GM12878 (cell line): ENCODE measurements at regions not wholly inside any gene's neighbourhood (a gene's known extent, or its start where the extent isn't known, plus 50 kb on each side); places are given as distances from the start of the nearest gene placed in this dataset.
A peak's percentile ranks its signal among the peaks of the same experiment; 100 is the strongest.

Source experiments
- ATAC-seq: fragments of 200-7000 bp; cut with Tn5 transposase; 3 replicates; pipeline ENCODE4 v1.9.1; 2020; ENCODE audit warnings: mild to moderate bottlenecking, moderate library complexity
- BruUV-seq: library from RNA; stranded (reverse); fragments of 400-500 nt; replicated peaks from 2 replicates; lab custom pipeline; 2021; lab: Mats Ljungman, UMichigan
- CTCF ChIA-PET: fragments of 300-600 bp; sonication (Branson Sonifier 250); formaldehyde crosslinking; extraction: SDS; loops from one replicate; lab custom pipeline; 2021; ENCODE audit warnings: inconsistent platforms; lab: Yijun Ruan, JAX
- POLR2A ChIA-PET: fragments of 350-600 bp; formaldehyde crosslinking; extraction: SDS; loops from one replicate; lab custom pipeline; 2021; ENCODE audit warnings: inconsistent platforms; lab: Charles Lee
- RAD21 ChIA-PET: fragments of 300-600 bp; sonication (Branson Sonifier 250); formaldehyde crosslinking; loops from one replicate; lab custom pipeline; 2023; ENCODE audit warnings: antibody characterized with exemption; ENCODE audit not compliant: unreplicated experiment; lab: Charles Lee
- SMC1A ChIA-PET: fragments of 300-600 bp; sonication (Branson Sonifier 250); formaldehyde crosslinking; loops from one replicate; lab custom pipeline; 2023; ENCODE audit not compliant: unreplicated experiment, uncharacterized antibody; lab: Charles Lee
- DNase-seq: peaks from one replicate; pipeline ENCODE4 v3.0.0-alpha.2; 2011; ENCODE audit warnings: low read depth, low spot score
- FAIRE-seq: peaks from 3 replicates; lab custom pipeline; 2011; peaks lifted over from hg19 to GRCh38; lab: Jason Lieb, UNC
- H2AFZ ChIP-seq: 2 replicates; pipeline ENCODE4 v1.6.0; 2011; ENCODE audit warnings: low read depth, low read length, control low read depth; ENCODE audit not compliant: control insufficient read depth
- H3K27ac ChIP-seq: 2 replicates; pipeline ENCODE4 v1.5.1; 2011; ENCODE audit warnings: control low read depth; ENCODE audit not compliant: control insufficient read depth, insufficient read depth
- H3K27me3 ChIP-seq, 2 experiments: replicated peaks in 1 of 2; 2 replicates each; pipeline versions ENCODE4 v1.6.0 to v1.6.1; 2011; ENCODE audit warnings: low read length in 1 of 2; ENCODE audit not compliant: control insufficient read depth in 2 of 2, insufficient read depth in 2 of 2
- H3K36me3 ChIP-seq, 2 experiments: 2 replicates each; pipeline ENCODE4 v1.5.1; 2011; ENCODE audit warnings: low read length in 1 of 2; ENCODE audit not compliant: control insufficient read depth in 2 of 2, insufficient read depth in 2 of 2
- H3K4me1 ChIP-seq: 2 replicates; pipeline ENCODE4 v1.6.1; 2011; ENCODE audit warnings: mild to moderate bottlenecking, low read length, moderate library complexity, mixed read lengths; ENCODE audit not compliant: control insufficient read depth, insufficient read depth
- H3K4me2 ChIP-seq: 2 replicates; pipeline ENCODE4 v1.6.0; 2011; ENCODE audit warnings: control low read depth; ENCODE audit not compliant: control insufficient read depth, insufficient read depth
- H3K4me3 ChIP-seq: fragments of 200-600 bp; sonication (generic); 2 replicates; pipeline ENCODE4 v1.5.1; 2016
- H3K79me2 ChIP-seq: 2 replicates; pipeline ENCODE4 v1.6.0; 2011; ENCODE audit warnings: low read length; ENCODE audit not compliant: control insufficient read depth, insufficient read depth
- H3K9ac ChIP-seq: 2 replicates; pipeline ENCODE4 v1.8.0; 2011; ENCODE audit warnings: low read length, control low read depth, mixed read lengths; ENCODE audit not compliant: control insufficient read depth, insufficient read depth
- H3K9me3 ChIP-seq: replicated peaks from 3 replicates; pipeline ENCODE4 v1.5.1; 2011; ENCODE audit warnings: mild to moderate bottlenecking, low read length; ENCODE audit not compliant: control insufficient read depth, insufficient read depth
- H4K20me1 ChIP-seq: 2 replicates; pipeline ENCODE4 v1.6.0; 2011; ENCODE audit not compliant: control insufficient read depth, insufficient read depth
- NFIC ChIP-seq: IDR thresholded peaks from 2 replicates; pipeline ENCODE4 v1.6.1; 2012; ENCODE audit warnings: low read depth, mild to moderate bottlenecking, inconsistent platforms, low read length, moderate library complexity
- PAX8 ChIP-seq: fragments of 450-650 bp; IDR thresholded peaks from 2 replicates; pipeline ENCODE4 v1.6.1; 2017; ENCODE audit warnings: mild to moderate bottlenecking, moderate library complexity
- RUNX3 ChIP-seq: IDR thresholded peaks from 2 replicates; pipeline ENCODE4 v1.6.1; 2012; ENCODE audit warnings: low read length, inconsistent platforms
- SMAD5 ChIP-seq: IDR thresholded peaks from 2 replicates; pipeline ENCODE4 v1.6.1; 2016; ENCODE audit warnings: antibody characterized with exemption, low read depth
- ZSCAN29 ChIP-seq: fragments of 450-650 bp; IDR thresholded peaks from 2 replicates; pipeline ENCODE4 v1.6.1; 2017; ENCODE audit warnings: mild to moderate bottlenecking, moderate library complexity
- WGBS: methylation state at CpG from one replicate; pipeline ENCODE4 v1.1.6; 2016; ENCODE audit warnings: low lambda C conversion rate; ENCODE audit not compliant: insufficient replicate concordance, insufficient coverage; ENCODE audit errors: missing lambda C conversion rate; 5-methylcytosine and 5-hydroxymethylcytosine counted together
- in situ Hi-C: fragments of 300-500 bp; cut with MboI; formaldehyde crosslinking; loops from 9 replicates; pipeline ENCODE4 v1.14.3; 2018; ENCODE audit warnings: mixed read lengths
- intact Hi-C: fragments of 100-400 bp; cut with micrococcal nuclease; formaldehyde crosslinking; loops from one replicate; pipeline ENCODE4 v1.14.2; 2022; ENCODE audit not compliant: unreplicated experiment
- TF ChIP-seq, protein P1 (sequence below): fragments of 450-650 bp; IDR thresholded peaks from 2 replicates; pipeline ENCODE4 v1.6.1; 2018; ENCODE audit warnings: borderline replicate concordance, mild to moderate bottlenecking; ENCODE audit not compliant: partially characterized antibody
- TF ChIP-seq, protein P2 (sequence below): IDR thresholded peaks from 2 replicates; pipeline ENCODE4 v1.6.1; 2011; ENCODE audit warnings: borderline replicate concordance, low read depth, mild to moderate bottlenecking, moderate library complexity, low read length; ENCODE audit not compliant: insufficient read depth, poor library complexity, severe bottlenecking
- TF ChIP-seq, protein P3 (sequence below): fragments of 450-650 bp; IDR thresholded peaks from 2 replicates; pipeline ENCODE4 v1.6.1; 2016; ENCODE audit warnings: mild to moderate bottlenecking

DNA sequence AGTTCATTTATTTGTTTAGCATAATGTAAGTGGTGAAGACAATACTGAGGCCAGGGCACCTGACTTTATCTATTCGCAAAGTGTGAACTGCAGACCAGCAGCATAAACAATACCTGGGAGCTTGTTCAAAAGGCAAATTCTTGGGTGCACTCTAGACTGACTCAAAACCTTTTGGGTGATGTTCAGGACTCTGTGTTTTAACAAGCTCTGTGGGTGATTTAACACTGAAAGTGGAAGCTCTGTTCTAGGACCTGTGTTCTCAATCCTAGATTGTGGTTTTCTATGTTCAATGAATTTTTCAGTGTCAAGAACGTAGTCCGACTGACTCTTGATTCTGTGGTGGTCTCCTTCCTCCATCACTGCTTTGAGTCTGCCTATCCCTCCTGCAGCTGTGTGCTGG is 71.9 kb downstream of the GPR88 start:
- ATAC-seq (peak; percentile 60), FAIRE-seq (no peak), DNase-seq (no peak)
- ChIA-PET RAD21 (interaction anchor here (2.4 kb wide), 1 partner anchor 258 kb away, joined by 16 read pairs; no protein-coding TSS in a partner anchor), CTCF (interaction anchor here (0.7 to 2.6 kb wide), 6 partner anchors 16 to 260 kb away, joined by 3 to 11 read pairs (median 3); no protein-coding TSS in a partner anchor), POLR2A (interaction anchor here (0.7 to 1.2 kb wide), 2 partner anchors 9 to 262 kb away, joined by 3 to 4 read pairs; no protein-coding TSS in a partner anchor), SMC1A (interaction anchor here (0.6 to 2.2 kb wide), 6 partner anchors 9 to 254 kb away, joined by 3 to 8 read pairs (median 4); partner anchors contain the start of gene VCAM1)
- Histone ChIP-seq H3K27me3 (no peaks in the 10 kb centered on the region; a peak in 1 of 4 replicates), H3K9ac (no peak overlapping the region), H3K79me2 (no peaks in the 10 kb centered on the region), H2AFZ (no peak overlapping the region), H3K36me3 (no peaks in the 10 kb centered on the region), H4K20me1 (no peaks in the 10 kb centered on the region), H3K4me2 (no peak overlapping the region), H3K4me1 (no peaks in the 10 kb centered on the region), H3K9me3 (no peaks in the 10 kb centered on the region), H3K4me3 (no peak overlapping the region), H3K27ac (no peak overlapping the region)
- intact Hi-C loops = loop anchor here (5.0 kb wide), 1 partner anchor 112 kb away; no protein-coding TSS in a partner anchor
- in situ Hi-C loops = no loop called here
- BruUV-seq = no TSS peak
- TF ChIP-seq RUNX3 = peak; percentile 15; the same call in 1 of the 2 replicates
- no peak for TF ChIP-seq NFIC
- 51% methylated on average over 3 of the region's 3 CpGs for WGBS

DNA sequence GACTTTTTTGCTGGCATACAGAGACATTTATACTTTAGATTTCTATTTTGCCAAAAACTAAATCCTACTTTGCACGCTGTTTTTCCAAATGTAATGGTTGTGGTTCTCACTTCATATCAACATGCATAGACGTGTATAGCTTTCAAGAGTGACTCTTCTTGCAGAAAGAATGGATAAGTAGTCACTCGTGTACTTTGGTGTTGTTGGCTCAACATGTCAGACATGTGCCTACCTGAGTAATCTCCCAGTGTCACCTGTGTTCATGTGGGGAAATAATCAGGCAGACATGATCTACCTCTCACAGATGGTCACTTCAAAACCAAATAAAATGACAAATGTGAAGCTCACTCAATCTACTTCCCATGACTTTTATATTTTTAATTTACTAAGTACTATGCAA is 73.1 kb downstream of the GPR88 start:
- ChIA-PET CTCF (interaction anchor here (1.2 to 2.6 kb wide), 3 partner anchors 11 to 257 kb away, joined by 3 to 11 read pairs (median 4); no protein-coding TSS in a partner anchor), SMC1A (interaction anchor here (0.7 to 2.2 kb wide), 3 partner anchors 9 to 133 kb away, joined by 3 to 8 read pairs (median 3); no protein-coding TSS in a partner anchor), RAD21 (interaction anchor here (1.2 to 2.4 kb wide), 2 partner anchors 108 to 257 kb away, joined by 3 to 16 read pairs; partner anchors contain the start of gene VCAM1), POLR2A (no interaction called here)
- Histone ChIP-seq H3K4me3 (no peak overlapping the region), H3K36me3 (no peaks in the 10 kb centered on the region), H3K27ac (no peak overlapping the region), H3K9me3 (no peaks in the 10 kb centered on the region), H3K9ac (no peak overlapping the region), H3K4me1 (no peaks in the 10 kb centered on the region), H2AFZ (no peak overlapping the region), H4K20me1 (no peaks in the 10 kb centered on the region), H3K79me2 (no peaks in the 10 kb centered on the region), H3K27me3 (no peaks in the 10 kb centered on the region; a peak in 1 of 4 replicates), H3K4me2 (no peak overlapping the region)
- BruUV-seq = no TSS peak
- intact Hi-C loops = loop anchor here (5.0 kb wide), 1 partner anchor 111 kb away; no protein-coding TSS in a partner anchor
- no peak for FAIRE-seq
- no peak for ATAC-seq
- in situ Hi-C loops = no loop called here
- WGBS = 22% methylated on average over 3 of the region's 3 CpGs
- no peak for DNase-seq
- no peak for TF ChIP-seq ZSCAN29
- TF ChIP-seq, protein P1, sequence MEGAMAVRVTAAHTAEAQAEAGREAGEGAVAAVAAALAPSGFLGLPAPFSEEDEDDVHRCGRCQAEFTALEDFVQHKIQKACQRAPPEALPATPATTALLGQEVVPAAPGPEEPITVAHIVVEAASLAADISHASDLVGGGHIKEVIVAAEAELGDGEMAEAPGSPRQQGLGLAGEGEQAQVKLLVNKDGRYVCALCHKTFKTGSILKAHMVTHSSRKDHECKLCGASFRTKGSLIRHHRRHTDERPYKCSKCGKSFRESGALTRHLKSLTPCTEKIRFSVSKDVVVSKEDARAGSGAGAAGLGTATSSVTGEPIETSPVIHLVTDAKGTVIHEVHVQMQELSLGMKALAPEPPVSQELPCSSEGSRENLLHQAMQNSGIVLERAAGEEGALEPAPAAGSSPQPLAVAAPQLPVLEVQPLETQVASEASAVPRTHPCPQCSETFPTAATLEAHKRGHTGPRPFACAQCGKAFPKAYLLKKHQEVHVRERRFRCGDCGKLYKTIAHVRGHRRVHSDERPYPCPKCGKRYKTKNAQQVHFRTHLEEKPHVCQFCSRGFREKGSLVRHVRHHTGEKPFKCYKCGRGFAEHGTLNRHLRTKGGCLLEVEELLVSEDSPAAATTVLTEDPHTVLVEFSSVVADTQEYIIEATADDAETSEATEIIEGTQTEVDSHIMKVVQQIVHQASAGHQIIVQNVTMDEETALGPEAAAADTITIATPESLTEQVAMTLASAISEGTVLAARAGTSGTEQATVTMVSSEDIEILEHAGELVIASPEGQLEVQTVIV = no peak
- TF ChIP-seq, protein P2, sequence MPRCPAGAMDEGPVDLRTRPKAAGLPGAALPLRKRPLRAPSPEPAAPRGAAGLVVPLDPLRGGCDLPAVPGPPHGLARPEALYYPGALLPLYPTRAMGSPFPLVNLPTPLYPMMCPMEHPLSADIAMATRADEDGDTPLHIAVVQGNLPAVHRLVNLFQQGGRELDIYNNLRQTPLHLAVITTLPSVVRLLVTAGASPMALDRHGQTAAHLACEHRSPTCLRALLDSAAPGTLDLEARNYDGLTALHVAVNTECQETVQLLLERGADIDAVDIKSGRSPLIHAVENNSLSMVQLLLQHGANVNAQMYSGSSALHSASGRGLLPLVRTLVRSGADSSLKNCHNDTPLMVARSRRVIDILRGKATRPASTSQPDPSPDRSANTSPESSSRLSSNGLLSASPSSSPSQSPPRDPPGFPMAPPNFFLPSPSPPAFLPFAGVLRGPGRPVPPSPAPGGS = no peak
- no peak for TF ChIP-seq PAX8
- TF ChIP-seq SMAD5 = no peak
- TF ChIP-seq, protein P3, sequence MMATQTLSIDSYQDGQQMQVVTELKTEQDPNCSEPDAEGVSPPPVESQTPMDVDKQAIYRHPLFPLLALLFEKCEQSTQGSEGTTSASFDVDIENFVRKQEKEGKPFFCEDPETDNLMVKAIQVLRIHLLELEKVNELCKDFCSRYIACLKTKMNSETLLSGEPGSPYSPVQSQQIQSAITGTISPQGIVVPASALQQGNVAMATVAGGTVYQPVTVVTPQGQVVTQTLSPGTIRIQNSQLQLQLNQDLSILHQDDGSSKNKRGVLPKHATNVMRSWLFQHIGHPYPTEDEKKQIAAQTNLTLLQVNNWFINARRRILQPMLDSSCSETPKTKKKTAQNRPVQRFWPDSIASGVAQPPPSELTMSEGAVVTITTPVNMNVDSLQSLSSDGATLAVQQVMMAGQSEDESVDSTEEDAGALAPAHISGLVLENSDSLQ = no peak
